CD14-positive monocyte (primary cell): ENCODE measurements at regions not wholly inside any gene's neighbourhood (a gene's known extent, or its start where the extent isn't known, plus 50 kb on each side); places are given as distances from the start of the nearest gene placed in this dataset.

Experiments
- DNase-seq, 3 donors: peaks; one replicate each; pipeline ENCODE4 v3.0.0-alpha.2; 2011 to 2022
- H2AFZ ChIP-seq: 2 replicates; pipeline ENCODE4 v1.6.0; 2012; ENCODE audit warnings: mild to moderate bottlenecking, low read depth, low read length, inconsistent platforms; ENCODE audit not compliant: insufficient read depth, poor library complexity, severe bottlenecking
- H3K27ac ChIP-seq, 2 donors: 1 replicate in 1 of 2; 2 replicates in 1 of 2; pipeline ENCODE4 v1.5.1; 2012 to 2013; ENCODE audit warnings: low read length in 2 of 2, control low read depth in 1 of 2, inconsistent platforms in 1 of 2, low read depth in 1 of 2, mild to moderate bottlenecking in 1 of 2
- H3K27me3 ChIP-seq, 2 donors: one replicate each; pipeline versions ENCODE4 v1.6.0 to v1.6.1; 2011 to 2013; ENCODE audit warnings: low read length in 2 of 2; ENCODE audit not compliant: control insufficient read depth in 2 of 2, insufficient read depth in 2 of 2
- H3K36me3 ChIP-seq, 2 donors: replicated peaks in 1 of 2; 1 replicate in 1 of 2; 2 replicates in 1 of 2; pipeline versions ENCODE4 v1.5.1 to v1.6.1; 2012 to 2013; ENCODE audit warnings: low read length in 2 of 2, control low read depth in 1 of 2, inconsistent platforms in 1 of 2, mild to moderate bottlenecking in 1 of 2; ENCODE audit not compliant: insufficient read depth in 2 of 2, control insufficient read depth in 1 of 2
- H3K4me1 ChIP-seq, 2 donors: 1 replicate in 1 of 2; 2 replicates in 1 of 2; pipeline versions ENCODE4 v1.5.1 to v1.6.1; 2012 to 2013; ENCODE audit warnings: low read length in 2 of 2, control low read depth in 1 of 2, inconsistent platforms in 1 of 2, mild to moderate bottlenecking in 1 of 2, moderate library complexity in 1 of 2; ENCODE audit not compliant: insufficient read depth in 2 of 2, control insufficient read depth in 1 of 2
- H3K4me2 ChIP-seq: replicated peaks from 2 replicates; pipeline ENCODE3; 2012; ENCODE audit warnings: low read length, moderate library complexity, mild to moderate bottlenecking; ENCODE audit not compliant: poor library complexity, severe bottlenecking; ENCODE audit errors: extremely low read depth
- H3K4me3 ChIP-seq, 3 experiments: fragments of 200-600 bp in 1 of 3; sonication (generic) in 1 of 3; replicated peaks in 1 of 3; 1 replicate in 2 of 3; 2 replicates in 1 of 3; pipeline ENCODE4 v1.5.1; 2011 to 2013; ENCODE audit warnings: low read length in 3 of 3, mild to moderate bottlenecking in 3 of 3, control low read depth in 2 of 3, low read depth in 2 of 3, inconsistent platforms in 1 of 3, moderate library complexity in 1 of 3
- H3K79me2 ChIP-seq: 2 replicates; pipeline ENCODE4 v1.6.0; 2012; ENCODE audit warnings: mild to moderate bottlenecking, control low read depth, inconsistent platforms, low read length, moderate library complexity; ENCODE audit not compliant: insufficient read depth
- H3K9ac ChIP-seq: 2 replicates; pipeline ENCODE4 v1.6.0; 2017; ENCODE audit warnings: low read length, mild to moderate bottlenecking; ENCODE audit not compliant: insufficient read depth, poor library complexity, severe bottlenecking
- H3K9me3 ChIP-seq, 2 donors: replicated peaks in 1 of 2; 1 replicate in 1 of 2; 2 replicates in 1 of 2; pipeline versions ENCODE4 v1.5.1 to v1.6.1; 2012 to 2013; ENCODE audit warnings: low read length in 2 of 2, control low read depth in 1 of 2; ENCODE audit not compliant: control insufficient read depth in 1 of 2, insufficient read depth in 1 of 2
- H4K20me1 ChIP-seq: 2 replicates; pipeline ENCODE4 v1.6.0; 2012; ENCODE audit warnings: mild to moderate bottlenecking, low read length, control low read depth, moderate library complexity; ENCODE audit not compliant: insufficient read depth
- H3K27ac Mint-ChIP-seq, 7 donors: one replicate each; pipeline ENCODE4 v1.8.0; 2020; ENCODE audit warnings: mild to moderate bottlenecking in 7 of 7, mixed read lengths in 7 of 7, moderate library complexity in 6 of 7, inconsistent platforms in 2 of 7
- H3K27me3 Mint-ChIP-seq, 3 donors: one replicate each; pipeline ENCODE4 v1.8.0; 2021 to 2022; ENCODE audit warnings: low read depth in 3 of 3, mild to moderate bottlenecking in 3 of 3, mixed read lengths in 3 of 3, moderate library complexity in 3 of 3, inconsistent platforms in 1 of 3
- H3K36me3 Mint-ChIP-seq, 2 donors: one replicate each; pipeline ENCODE4 v1.8.0; 2020; ENCODE audit warnings: mixed read lengths in 2 of 2, inconsistent platforms in 1 of 2, mild to moderate bottlenecking in 1 of 2
- H3K4me1 Mint-ChIP-seq: one replicate; pipeline ENCODE4 v1.8.0; 2020; ENCODE audit warnings: mild to moderate bottlenecking, mixed read lengths
- H3K4me3 Mint-ChIP-seq, 2 donors: one replicate each; pipeline ENCODE4 v1.8.0; 2020; ENCODE audit warnings: mild to moderate bottlenecking in 2 of 2, mixed read lengths in 2 of 2, moderate library complexity in 1 of 2
- H3K9me3 Mint-ChIP-seq, 7 donors: one replicate each; pipeline ENCODE4 v1.8.0; 2020 to 2022; ENCODE audit warnings: mixed read lengths in 7 of 7, mild to moderate bottlenecking in 6 of 7, moderate library complexity in 6 of 7, inconsistent platforms in 2 of 7
- CTCF ChIP-seq: fragments of 200-600 bp; IDR thresholded peaks from one replicate; pipeline ENCODE4 v1.8.0; 2022; ENCODE audit warnings: antibody characterized with exemption, mild to moderate bottlenecking
- WGBS: methylation state at CpG from one replicate; pipeline ENCODE4 v1.1.5; 2013; ENCODE audit warnings: missing lambda C conversion rate; ENCODE audit not compliant: insufficient coverage; 5-methylcytosine and 5-hydroxymethylcytosine counted together
- intact Hi-C, 2 donors: fragments of 100-400 bp; cut with micrococcal nuclease; formaldehyde crosslinking; loops; one replicate each; pipeline versions ENCODE4 v1.15.0 to v1.15.1; 2023

GRCh38 chr10:20623546-20623945 lies 273.6 kb downstream of the NEBL start:
- no peak overlapping the region for H3K4me3 ChIP-seq
- H3K27ac ChIP-seq, result no peak overlapping the region
- H3K4me3 Mint-ChIP-seq, result no peak overlapping the region
- H3K79me2 ChIP-seq, result no peaks in the 10 kb centered on the region
- no peak overlapping the region for H2AFZ ChIP-seq
- H3K4me1 Mint-ChIP-seq, result no peaks in the 10 kb centered on the region
- no peaks in the 10 kb centered on the region for H3K36me3 Mint-ChIP-seq
- no peaks in the 10 kb centered on the region for H3K27me3 ChIP-seq
- H3K36me3 ChIP-seq, result no peaks in the 10 kb centered on the region
- DNase-seq, result no peak
- no peaks in the 10 kb centered on the region for H3K4me1 ChIP-seq
- no peak overlapping the region for H3K4me2 ChIP-seq
- H3K9me3 ChIP-seq, result no peaks in the 10 kb centered on the region
- no peak overlapping the region for H3K9ac ChIP-seq
- H4K20me1 ChIP-seq, result no peaks in the 10 kb centered on the region
- intact Hi-C loops, result no loop called here
- no peak overlapping the region for H3K27ac Mint-ChIP-seq
- H3K27me3 Mint-ChIP-seq, result no peaks in the 10 kb centered on the region
- peaks cover 0 to 3% (median 0%) of the 10 kb centered on the region in 7 donors for H3K9me3 Mint-ChIP-seq
- TF ChIP-seq CTCF, result no peak

GRCh38 chr10:20622531-20623211 lies 274.4 kb downstream of the NEBL start:
- WGBS, result 34% methylated on average over 2 of the region's 6 CpGs
- Mint-ChIP-seq H3K4me3 (no peak overlapping the region), H3K9me3 (peaks cover 0 to 3% (median 0%) of the 10 kb centered on the region in 7 donors), H3K27ac (no peak overlapping the region), H3K4me1 (peaks cover 3% of the 10 kb centered on the region), H3K36me3 (no peaks in the 10 kb centered on the region), H3K27me3 (no peaks in the 10 kb centered on the region)
- H3K36me3 ChIP-seq, result no peaks in the 10 kb centered on the region
- no peaks in the 10 kb centered on the region for H4K20me1 ChIP-seq
- no peaks in the 10 kb centered on the region for H3K27me3 ChIP-seq
- no peak overlapping the region for H3K27ac ChIP-seq
- H3K4me3 ChIP-seq, result no peak overlapping the region
- intact Hi-C loops, result no loop called here
- no peak overlapping the region for H3K4me2 ChIP-seq
- H3K9me3 ChIP-seq, result no peaks in the 10 kb centered on the region
- no peak for DNase-seq
- peaks cover 3 to 5% of the 10 kb centered on the region in 2 donors for H3K4me1 ChIP-seq
- no peak for TF ChIP-seq CTCF
- no peak overlapping the region for H2AFZ ChIP-seq
- no peak overlapping the region for H3K9ac ChIP-seq
- H3K79me2 ChIP-seq, result no peaks in the 10 kb centered on the region
